GM18499 (cell line): ENCODE measurements at regions not wholly inside any gene's neighbourhood (a gene's known extent, or its start where the extent isn't known, plus 50 kb on each side); places are given as distances from the start of the nearest gene placed in this dataset.

Experiments used
- ATAC-seq: cut with Tn5 transposase; IDR thresholded peaks from one replicate; pipeline ENCODE4 v1.9.1; 2021; ENCODE audit warnings: moderate number of reproducible peaks; ENCODE audit not compliant: insufficient read depth, unreplicated experiment

- ATAC-seq, result no peak
These were observed 52.9 kb upstream of the ROBO2 start for GRCh38 chr3:76986876-76987474.
